Stimulated activated CD4-positive, alpha-beta T cell treated with anti-CD3 and anti-CD28 coated beads, Interleukin-1b, Interleukin-23, amount 100 ng/mL, for 24 hours (primary cell): ENCODE measurements at regions not wholly inside any gene's neighbourhood (a gene's known extent, or its start where the extent isn't known, plus 50 kb on each side); places are given as distances from the start of the nearest gene placed in this dataset.

Experiments
- DNase-seq, 4 experiments: peaks; one replicate each; pipeline ENCODE4 v3.0.0-alpha.2; 2020; ENCODE audit warnings: low read depth in 4 of 4, low spot score in 1 of 4

DNA sequence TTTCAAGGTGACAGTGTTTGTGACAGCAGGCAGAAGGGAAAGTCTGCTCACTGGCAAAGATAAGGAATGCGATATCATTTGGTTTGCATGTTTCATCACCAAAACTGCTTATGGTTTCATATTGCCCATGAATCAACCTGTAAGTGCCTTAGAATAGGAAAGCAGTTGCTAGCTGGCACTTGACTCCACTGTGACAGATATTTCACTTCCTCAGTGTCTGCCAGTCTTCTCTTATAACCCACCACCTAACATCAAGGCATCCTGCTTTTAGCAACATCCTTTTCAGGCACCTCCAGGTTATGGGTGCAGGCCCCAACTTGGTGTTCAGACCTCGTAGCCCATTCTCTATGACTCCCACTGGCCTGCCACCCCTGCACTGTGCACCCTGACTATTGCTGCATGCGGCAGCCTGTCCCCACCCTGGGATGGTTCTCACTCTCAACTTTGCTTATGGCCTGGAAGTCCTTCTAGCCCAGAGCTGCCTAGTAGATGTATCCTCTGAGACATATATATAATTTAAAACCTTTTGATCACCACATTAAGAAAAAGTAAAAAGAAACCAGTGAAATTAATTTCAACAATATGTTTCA lies 154.4 kb upstream of the RARB start:
- no peak for DNase-seq

DNA sequence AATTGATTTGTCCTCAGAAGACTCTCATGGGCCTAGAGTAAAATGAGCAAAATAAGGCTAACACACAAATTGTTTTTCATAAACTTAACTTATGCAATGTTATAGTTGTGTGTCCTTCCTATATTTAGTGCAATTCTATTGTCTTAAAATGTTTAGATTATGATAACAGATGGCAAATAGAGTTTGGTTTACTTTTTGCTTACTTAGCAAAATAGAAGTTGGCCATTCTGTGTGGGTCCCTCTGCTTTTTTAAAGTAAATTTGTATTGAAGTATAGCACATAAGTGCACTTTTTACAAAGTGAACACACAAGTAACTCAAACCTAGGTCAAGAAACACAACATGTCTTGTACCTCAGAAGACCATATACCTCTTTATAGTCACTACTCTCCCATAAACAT lies 150.6 kb upstream of the RARB start:
- no peak for DNase-seq

DNA sequence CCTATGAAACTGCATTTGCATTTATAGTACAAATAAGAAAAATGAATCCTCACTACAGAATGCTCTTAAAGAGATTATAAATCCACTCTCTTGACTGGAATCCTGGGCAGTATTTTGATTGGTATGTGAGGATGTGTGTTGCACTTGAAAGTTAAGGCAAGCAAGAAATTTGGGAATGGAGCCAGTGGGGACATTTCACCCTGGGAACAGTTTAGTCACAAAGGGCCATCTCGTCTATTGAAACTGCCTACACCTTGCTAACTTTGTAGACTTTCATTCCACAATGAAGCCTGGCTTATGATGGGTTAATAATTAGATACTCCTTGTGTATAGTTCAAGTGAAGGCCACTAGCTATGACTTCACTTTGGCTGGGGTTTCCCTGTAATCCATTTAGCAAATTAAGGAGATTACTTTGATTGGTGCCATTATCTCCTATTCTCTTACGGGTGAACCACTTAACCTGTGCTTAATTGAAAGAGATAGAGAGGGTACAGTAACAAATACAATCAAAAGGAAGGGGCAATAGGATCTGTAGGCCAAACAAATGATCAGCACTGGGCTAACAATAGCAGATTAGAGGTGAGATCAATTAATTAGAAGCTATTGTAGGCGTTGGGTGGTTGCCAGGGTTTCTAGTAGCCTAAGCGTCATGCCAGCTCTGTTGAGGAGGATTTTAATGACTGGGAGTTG lies 146.9 kb upstream of the RARB start:
- DNase-seq, result no peak

DNA sequence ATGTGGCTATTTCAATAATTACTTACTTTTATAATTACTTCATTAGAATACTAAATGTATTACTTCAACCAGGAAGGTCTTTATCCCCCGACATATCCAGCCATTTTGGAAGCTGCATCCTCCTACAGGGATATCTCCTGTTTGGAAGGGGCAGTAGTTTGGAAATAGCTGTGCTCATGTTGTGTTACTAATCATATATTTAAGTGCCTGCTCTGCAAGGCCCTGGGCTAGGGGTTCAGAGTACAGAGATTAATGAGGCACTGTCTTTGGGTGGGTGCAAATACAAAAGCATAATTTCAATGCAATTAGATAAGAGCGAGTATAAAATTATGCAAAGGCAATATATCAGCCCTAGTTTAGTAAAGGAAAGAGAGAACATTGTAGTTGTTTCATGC lies 146.3 kb upstream of the RARB start:
- no peak for DNase-seq

DNA sequence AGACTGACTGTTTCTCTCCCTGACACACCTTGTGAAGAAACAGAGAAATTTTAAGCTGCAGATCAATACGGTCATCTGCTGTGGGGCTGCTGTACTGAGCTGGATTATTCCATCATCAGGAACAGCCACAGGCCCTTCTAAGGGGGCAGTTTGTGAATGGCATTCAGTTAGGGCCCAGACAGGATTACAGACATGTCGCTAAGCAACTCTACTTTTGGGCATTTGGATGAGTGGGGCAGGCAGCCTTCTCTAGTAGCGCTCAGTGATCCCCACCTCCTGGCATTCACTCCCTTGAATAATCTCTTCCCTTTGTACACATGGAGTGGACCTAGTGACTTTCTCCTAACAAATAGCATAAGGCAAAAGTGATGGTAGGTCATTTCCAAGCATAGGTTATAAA lies 144.4 kb upstream of the RARB start:
- no peak for DNase-seq

DNA sequence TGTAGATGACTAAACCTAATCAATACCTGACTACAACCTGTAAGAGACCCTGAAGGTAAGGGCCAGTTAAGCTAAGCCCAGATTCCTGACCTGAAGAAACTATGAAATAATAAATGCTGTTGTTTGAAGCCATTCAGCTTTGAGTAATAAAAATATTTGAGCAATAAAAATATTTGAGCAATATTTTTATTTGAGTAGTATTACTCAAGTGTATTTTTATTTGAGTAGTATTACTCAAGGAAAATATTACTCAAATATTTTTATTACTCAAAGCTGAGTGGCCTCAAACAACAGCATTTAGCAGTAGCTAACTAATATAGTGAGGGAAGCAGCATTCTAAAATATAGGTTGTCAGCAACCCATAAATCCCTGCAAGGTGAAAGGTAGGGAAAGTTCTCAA lies 143.8 kb upstream of the RARB start:
- no peak for DNase-seq

DNA sequence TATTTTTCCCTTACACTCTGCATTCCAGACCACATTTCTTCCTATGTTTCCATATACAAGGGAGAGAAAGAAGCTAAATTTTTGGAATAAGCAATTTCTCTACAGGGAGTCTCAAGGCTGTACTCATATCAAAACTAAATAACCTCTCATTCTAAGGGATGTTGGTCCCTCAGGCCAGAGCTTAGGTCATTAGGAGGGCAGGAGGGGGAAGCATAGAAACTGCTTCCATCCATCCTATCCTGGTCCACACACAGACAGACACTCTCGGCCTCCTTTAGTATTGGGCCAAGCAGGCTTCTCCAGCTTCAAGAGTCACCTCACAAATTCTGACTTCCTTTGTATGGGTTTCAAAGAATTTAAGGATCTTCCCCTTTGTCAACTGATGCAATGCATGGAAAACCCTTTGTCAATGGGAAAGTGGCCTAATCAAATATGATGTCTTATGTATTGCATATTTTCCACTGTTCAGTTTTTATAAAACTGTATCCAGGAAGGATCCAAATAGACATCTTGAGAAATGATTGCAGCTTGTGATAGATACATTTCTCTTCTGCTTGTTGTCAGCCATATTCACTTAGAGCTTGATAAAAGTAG lies 140.7 kb upstream of the RARB start:
- no peak for DNase-seq

DNA sequence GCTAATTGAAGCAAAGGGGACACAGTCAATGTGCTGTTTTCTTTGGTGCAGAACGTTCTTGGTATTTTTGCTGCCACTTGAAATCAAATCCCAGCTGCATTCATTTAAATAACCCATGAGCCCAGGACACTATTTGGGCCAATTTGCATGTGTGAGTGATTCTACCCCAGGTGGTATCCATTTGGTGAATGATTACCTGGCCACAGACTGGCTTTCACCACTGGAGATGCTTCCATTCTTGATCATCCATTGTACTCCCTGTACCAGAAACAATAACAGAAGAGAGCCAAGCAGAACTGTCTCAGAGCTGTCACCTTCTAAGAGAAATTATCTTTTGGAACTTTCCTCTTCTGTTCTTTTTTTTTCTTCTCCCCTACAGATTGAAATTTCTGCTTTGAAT lies 139.7 kb upstream of the RARB start:
- DNase-seq, result no peak

DNA sequence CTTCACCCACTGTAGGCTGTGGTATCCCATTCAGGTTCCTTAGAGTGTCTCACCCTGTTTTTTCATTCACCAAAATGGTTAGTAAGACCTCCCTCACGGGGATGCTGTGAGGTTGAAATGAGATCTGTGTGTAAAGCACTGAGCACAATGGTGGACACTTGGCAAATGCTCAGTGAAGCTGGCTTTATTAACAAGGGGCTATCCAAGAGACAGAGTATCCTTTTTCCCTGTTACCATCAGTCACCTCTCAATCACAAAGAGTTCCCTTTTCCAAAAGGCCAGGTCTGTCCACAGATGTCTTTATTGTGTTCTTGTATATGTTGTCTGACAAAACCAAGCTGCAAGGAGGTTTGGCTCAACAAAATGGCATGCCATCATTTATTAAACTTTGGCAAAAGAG lies 138.9 kb upstream of the RARB start:
- no peak for DNase-seq

DNA sequence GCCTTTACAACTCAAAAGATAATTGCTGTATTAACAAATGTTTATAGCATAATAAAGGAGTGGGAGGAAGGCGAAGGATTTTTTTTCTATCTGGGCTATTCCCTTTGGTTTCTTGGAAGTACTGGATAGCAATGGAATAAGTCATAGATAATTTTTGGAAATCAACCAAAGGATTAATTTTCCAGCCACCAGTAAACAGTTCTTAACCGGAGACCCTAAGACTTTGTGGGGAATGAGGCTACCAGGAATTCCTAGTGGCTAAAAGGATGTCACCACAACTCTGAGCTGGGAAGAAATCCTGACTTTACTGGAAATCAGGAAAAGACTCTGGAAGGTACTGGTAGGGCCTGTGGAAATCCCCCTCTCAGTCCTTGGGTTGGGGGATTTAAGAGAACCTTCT lies 138.4 kb upstream of the RARB start:
- DNase-seq, result no peak

DNA sequence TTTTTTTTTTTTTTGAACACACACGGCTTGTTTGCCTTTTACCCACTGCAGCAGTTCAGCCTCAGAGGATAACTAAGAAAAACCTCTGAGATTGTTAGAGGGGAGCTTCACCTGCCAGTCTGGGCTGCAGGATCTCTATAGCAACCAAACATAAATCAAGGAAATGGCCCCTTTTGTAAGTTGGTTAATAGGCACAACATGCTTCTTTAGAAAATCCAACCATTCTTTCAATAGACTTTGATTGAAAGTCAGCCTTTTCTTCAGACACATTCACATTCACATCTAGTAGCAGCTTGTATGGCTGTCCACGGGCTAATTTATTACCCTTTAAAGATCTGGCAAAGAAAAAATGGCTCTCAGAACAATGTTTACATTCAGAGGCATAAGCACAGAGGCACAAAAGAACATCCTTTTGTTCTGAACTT lies 136.6 kb upstream of the RARB start:
- no peak for DNase-seq

DNA sequence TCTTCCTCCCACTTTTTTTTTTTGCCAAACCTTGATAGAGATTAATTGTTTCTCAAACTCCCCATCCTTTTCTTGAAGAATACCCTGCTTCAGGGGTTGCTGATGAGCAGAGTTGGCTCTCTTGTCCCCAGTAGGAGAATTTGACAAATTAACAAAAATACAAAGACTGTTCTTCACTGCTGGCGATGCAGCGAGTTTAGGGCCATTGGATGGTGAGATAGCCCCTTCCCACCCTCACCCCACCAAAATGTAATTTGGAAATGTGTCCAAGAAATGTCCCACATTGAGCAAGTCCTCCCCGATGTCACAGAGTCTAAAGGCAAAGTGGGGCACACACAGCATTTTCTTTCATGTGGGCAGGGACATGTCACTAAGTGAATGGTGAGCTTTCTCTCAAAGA lies 136.0 kb upstream of the RARB start:
- no peak for DNase-seq

DNA sequence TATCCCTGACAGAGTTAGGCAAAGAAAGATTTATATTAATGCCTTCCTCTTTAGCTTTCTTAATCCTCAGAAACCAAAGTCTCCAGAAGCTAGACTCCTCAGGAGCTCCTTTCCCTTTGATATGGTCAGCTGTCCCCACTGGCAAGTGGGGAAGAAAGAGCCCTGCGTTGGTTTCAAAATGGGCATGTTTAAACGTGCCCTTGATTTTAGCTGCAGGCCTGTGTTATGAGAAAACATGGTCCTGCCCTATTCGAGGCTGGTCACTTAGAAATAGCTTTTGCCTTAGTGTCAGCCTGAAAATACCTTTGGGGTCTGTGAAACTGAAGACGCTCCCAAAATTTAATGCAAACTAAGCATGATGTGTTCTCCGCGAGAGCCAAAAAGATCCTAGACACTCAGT lies 135.5 kb upstream of the RARB start:
- no peak for DNase-seq

DNA sequence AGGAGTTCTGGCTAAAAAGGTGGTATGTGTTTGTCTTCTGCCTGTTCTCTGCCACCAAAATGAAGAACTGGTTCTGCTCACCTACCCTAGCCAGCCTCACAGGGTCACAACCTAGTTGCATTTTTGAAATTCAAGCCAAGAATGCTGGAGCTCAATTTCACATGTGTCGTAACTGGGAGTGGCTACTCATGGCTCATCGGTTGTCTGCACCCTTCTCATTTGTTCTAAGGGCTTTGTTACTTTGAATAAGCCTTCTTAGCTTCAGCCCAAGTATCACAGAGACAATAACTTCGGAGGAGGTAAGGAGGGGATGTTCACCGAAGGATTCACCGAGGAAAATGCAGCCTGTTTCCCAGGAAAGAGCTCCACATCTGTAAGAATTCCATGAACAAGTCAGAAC lies 134.3 kb upstream of the RARB start:
- DNase-seq, result no peak

DNA sequence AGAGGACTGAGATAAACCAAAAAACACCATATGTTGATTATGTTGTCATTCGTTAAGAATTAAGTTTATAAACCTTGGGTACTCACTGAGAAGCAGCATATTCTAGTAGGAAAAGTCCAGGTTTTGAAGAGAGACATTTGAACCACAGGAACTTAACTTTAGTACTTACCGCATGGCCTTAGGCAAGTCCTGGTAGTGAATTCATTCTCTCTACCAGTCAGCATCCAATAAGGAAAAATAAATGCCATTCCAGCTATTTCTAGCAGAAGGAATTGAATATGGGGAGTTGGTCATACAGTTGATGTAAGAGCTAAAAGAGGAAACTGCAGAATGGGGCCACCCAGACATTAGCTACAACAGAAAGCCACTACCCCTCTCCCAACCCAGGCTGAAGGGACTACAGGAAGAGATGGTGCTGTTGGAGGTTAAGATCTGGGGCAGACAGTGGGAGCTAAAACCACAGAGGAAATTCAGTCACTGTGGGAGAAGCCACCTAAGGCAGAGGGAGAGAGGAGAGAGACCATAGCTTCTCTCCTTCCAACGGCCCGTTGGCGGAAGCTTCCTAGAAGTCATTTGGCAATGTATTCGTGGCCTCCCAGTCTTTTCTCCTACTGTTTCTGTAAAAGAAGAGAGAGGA lies 133.8 kb upstream of the RARB start:
- DNase-seq, result no peak

DNA sequence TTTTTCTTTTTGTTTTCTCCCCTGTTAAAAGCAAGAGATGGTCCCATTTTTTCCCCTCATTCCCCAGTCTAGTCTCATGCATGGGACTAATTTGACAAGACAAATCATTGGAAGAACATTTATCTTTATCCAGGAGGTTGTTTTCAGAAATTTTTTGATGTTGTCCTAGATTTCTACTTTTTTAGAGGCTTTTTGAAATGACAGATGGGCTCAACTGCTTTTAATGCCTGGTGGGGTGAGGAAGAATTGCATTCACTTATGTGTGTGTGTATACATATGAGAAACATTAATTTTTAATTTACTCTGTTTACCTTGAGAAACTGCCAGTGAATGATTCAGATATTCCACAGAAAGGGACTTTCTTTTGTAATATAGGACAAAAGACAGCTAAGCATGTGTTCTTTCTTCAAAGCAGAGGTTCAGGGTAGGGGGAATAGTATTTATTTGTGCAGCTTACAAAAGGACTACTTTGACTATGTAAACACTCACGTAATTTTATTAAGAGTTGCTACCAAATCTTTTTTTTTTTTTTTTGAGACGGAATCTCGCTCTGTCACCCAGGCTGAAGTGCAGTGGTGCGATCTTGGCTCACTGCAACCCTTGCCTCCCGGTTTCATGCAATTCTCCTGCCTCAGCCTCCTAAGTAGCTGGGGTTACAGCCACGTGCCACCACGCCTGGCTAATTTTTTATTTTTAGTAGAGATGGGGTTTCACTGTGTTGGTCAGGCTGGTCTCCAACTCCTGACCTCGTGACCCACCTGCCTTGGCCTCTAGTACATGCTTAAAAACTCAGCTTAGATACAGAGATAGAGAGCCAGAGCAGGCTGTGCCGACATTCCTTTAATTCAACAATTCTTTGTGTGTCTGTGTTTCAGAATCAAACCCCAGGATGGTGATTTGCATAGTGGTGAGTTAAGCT lies 130.1 kb upstream of the RARB start:
- no peak for DNase-seq

DNA sequence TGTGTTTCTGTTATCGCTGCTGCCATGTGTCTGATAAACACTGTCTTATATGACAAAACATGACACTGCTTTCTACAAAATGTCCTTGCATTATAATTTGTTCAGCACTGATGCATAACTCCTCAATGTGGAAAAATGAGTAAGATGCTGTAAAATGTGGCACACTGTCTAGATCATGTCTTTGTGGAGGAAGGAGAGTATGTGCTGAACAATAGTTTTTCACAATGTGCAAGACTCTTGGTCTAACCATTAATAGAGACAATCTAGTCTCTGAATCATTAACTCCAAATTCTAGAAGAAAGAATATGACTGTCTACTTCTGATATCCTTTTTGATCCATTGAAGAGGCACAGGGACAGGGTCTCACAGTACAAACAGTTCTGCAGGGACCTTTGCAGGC lies 127.9 kb upstream of the RARB start:
- DNase-seq, result no peak

DNA sequence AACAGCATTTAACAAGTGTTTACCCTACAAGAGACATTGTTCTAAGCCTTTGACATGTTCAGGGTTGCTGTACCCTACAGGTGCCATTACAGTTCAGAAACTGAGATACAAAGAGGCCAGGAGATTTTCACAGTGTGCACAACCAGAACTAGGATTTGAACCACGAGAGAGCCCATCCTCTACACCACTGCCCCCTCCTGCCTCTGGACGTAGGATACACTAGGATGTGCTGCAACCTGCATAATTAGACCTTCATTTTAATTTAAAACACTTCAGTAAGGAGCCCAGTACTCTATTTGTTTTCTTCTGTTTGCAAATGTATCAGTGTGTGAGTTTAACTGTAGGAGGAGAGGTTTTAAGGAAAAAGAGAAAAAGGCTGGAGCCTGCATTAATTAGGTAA lies 123.1 kb upstream of the RARB start:
- DNase-seq, result no peak

DNA sequence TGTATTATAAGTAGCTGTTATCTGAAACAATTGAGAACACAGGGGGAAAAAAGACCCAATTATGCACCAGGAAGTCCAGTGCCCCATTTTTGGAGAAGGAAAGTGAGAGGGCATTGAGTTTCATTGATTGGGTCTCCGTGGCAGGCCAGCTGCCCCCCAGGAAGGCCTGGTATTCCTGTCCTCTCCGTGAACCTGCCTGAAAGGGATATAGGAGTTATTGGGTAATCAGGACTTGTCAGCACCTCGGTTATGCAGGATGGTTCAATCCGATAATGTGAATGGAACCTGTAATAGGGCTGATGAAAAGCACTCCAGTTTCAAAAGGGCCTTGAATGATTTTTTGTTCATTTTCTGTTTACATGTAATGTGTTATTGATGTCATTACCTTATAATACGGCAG lies 122.0 kb upstream of the RARB start:
- no peak for DNase-seq

DNA sequence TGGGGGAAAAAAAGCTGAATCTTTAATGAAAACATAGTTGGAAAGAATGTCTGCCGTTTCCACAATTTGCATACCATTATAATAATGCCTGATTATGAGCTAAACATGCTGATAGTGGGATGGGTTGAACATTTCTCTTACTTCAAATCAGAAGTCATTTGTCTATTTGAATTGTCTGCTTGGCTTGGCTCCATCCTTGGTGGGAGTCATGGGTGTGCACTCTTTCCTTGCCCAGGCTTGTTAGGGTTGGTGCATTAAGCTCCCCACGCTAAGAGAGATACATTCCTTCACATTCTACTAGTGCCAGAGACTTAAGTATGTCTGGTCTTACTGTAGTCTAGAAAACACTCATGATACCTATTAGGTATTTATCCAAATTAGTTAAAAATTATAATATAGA lies 121.4 kb upstream of the RARB start:
- DNase-seq, result no peak

DNA sequence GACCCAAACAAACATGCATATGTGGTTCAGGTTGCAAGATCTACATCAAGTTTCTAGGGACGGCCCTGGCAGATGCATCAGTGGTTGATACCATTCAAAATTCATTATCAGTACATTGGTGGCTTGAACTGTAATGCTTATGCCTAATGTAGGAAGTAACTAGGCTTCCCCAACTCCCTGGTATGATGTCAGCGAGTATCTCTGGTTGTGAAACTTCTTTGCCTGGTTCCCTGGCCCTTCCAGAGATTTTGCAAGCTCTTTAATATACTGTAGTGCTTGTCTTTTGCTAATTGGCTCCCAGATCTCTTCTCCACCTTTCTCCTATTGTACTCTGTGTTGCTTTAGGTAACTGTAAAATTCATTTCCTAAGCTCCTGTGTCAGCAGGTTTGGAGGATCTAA lies 114.8 kb upstream of the RARB start:
- no peak for DNase-seq
